ENCODE measurements at regions not wholly inside any gene's neighbourhood (a gene's known extent, or its start where the extent isn't known, plus 50 kb on each side); places are given as distances from the start of the nearest gene placed in this dataset.

GRCh38 chr2:228561816-228562215, 380.3 kb upstream of the SPHKAP start:
- TF ChIP-seq CTCF (IDR thresholded peaks at IDR 0.05): no peak
- no peak for TF ChIP-seq POLR2A (IDR thresholded peaks at IDR 0.05)

All from right lobe of liver (tissue), 4 donors.